ENCODE measurements at regions not wholly inside any gene's neighbourhood (a gene's known extent, or its start where the extent isn't known, plus 50 kb on each side); places are given as distances from the start of the nearest gene placed in this dataset.

DNA sequence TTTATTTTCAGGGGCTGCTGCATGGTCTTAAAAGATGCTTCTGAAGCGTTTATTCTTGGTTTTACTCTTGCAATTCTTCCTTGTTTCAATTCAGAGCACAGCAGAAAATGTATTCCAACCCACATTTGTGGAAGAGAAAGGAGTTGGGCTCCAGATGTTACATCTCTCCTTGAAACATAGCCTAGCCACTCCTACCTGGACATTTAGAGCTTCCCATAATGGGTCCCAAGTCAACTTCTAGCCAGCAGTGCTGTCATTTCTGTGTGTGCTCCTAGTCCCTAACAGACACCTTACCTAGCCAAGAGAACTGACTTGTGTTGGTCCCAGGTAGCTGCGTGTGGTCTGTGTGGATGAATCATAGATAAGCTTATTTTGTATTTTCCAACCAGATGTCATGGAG, 61.2 kb upstream of the ANKRD55 start (continued):
- TF ChIP-seq, protein P1, sequence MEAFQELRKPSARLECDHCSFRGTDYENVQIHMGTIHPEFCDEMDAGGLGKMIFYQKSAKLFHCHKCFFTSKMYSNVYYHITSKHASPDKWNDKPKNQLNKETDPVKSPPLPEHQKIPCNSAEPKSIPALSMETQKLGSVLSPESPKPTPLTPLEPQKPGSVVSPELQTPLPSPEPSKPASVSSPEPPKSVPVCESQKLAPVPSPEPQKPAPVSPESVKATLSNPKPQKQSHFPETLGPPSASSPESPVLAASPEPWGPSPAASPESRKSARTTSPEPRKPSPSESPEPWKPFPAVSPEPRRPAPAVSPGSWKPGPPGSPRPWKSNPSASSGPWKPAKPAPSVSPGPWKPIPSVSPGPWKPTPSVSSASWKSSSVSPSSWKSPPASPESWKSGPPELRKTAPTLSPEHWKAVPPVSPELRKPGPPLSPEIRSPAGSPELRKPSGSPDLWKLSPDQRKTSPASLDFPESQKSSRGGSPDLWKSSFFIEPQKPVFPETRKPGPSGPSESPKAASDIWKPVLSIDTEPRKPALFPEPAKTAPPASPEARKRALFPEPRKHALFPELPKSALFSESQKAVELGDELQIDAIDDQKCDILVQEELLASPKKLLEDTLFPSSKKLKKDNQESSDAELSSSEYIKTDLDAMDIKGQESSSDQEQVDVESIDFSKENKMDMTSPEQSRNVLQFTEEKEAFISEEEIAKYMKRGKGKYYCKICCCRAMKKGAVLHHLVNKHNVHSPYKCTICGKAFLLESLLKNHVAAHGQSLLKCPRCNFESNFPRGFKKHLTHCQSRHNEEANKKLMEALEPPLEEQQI (IDR thresholded peaks at IDR 0.05): no peak
- TF ChIP-seq NCOA6 (IDR thresholded peaks at IDR 0.05) (no peak), TRIM28 (IDR thresholded peaks at IDR 0.05) (no peak), ZNF830 (CRISPR knock-in tag; IDR thresholded peaks at IDR 0.05) (no peak)
- TF ChIP-seq, protein P2, sequence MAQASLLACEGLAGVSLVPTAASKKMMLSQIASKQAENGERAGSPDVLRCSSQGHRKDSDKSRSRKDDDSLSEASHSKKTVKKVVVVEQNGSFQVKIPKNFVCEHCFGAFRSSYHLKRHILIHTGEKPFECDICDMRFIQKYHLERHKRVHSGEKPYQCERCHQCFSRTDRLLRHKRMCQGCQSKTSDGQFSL (CRISPR knock-in tag; IDR thresholded peaks at IDR 0.05): no peak
- TF ChIP-seq, protein P2 (tag; IDR thresholded peaks at IDR 0.05): no peak
- TF ChIP-seq, protein P3, sequence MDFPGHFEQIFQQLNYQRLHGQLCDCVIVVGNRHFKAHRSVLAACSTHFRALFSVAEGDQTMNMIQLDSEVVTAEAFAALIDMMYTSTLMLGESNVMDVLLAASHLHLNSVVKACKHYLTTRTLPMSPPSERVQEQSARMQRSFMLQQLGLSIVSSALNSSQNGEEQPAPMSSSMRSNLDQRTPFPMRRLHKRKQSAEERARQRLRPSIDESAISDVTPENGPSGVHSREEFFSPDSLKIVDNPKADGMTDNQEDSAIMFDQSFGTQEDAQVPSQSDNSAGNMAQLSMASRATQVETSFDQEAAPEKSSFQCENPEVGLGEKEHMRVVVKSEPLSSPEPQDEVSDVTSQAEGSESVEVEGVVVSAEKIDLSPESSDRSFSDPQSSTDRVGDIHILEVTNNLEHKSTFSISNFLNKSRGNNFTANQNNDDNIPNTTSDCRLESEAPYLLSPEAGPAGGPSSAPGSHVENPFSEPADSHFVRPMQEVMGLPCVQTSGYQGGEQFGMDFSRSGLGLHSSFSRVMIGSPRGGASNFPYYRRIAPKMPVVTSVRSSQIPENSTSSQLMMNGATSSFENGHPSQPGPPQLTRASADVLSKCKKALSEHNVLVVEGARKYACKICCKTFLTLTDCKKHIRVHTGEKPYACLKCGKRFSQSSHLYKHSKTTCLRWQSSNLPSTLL (IDR thresholded peaks at IDR 0.05): no peak
- TF ChIP-seq, protein P4, sequence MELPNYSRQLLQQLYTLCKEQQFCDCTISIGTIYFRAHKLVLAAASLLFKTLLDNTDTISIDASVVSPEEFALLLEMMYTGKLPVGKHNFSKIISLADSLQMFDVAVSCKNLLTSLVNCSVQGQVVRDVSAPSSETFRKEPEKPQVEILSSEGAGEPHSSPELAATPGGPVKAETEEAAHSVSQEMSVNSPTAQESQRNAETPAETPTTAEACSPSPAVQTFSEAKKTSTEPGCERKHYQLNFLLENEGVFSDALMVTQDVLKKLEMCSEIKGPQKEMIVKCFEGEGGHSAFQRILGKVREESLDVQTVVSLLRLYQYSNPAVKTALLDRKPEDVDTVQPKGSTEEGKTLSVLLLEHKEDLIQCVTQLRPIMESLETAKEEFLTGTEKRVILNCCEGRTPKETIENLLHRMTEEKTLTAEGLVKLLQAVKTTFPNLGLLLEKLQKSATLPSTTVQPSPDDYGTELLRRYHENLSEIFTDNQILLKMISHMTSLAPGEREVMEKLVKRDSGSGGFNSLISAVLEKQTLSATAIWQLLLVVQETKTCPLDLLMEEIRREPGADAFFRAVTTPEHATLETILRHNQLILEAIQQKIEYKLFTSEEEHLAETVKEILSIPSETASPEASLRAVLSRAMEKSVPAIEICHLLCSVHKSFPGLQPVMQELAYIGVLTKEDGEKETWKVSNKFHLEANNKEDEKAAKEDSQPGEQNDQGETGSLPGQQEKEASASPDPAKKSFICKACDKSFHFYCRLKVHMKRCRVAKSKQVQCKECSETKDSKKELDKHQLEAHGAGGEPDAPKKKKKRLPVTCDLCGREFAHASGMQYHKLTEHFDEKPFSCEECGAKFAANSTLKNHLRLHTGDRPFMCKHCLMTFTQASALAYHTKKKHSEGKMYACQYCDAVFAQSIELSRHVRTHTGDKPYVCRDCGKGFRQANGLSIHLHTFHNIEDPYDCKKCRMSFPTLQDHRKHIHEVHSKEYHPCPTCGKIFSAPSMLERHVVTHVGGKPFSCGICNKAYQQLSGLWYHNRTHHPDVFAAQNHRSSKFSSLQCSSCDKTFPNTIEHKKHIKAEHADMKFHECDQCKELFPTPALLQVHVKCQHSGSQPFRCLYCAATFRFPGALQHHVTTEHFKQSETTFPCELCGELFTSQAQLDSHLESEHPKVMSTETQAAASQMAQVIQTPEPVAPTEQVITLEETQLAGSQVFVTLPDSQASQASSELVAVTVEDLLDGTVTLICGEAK (IDR thresholded peaks at IDR 0.05): no peak
- TF ChIP-seq, protein P4 (CRISPR knock-in tag; IDR thresholded peaks at IDR 0.05): no peak

All from K562 (cell line).